Posterior vena cava (tissue), 2 donors: ENCODE measurements at regions not wholly inside any gene's neighbourhood (a gene's known extent, or its start where the extent isn't known, plus 50 kb on each side); places are given as distances from the start of the nearest gene placed in this dataset.
"Not testable (repeated sequence)": the region's sequence is repeated elsewhere in the genome, so short reads cannot be mapped to it uniquely, and the experiment has no call there.

Experiments
- DNase-seq: peaks from one replicate; pipeline ENCODE4 v3.0.0-alpha.2; 2020; ENCODE audit warnings: low spot score
- intact Hi-C, 2 donors: fragments of 100-400 bp; cut with DNase I; formaldehyde crosslinking; loops; one replicate each; pipeline versions ENCODE4 v1.14.1 to v1.14.2; 2022 to 2023
- donor health status: DM: yes; HTN: yes; CAD: no.
- donor health status: DM: yes; HTN: yes; CAD: no.

- not testable (repeated sequence) for DNase-seq
- intact Hi-C loops: loop anchor here in 1 of 2 donors (2.0 kb wide), 1 partner anchor 15 kb away; no protein-coding TSS in a partner anchor
Observed at GRCh38 chr17:68757866-68758757, 156.9 kb upstream of the FAM20A start.

- DNase-seq: no peak
- intact Hi-C loops: no loop called here
Observed at GRCh38 chr17:68753985-68754769, 153.0 kb upstream of the FAM20A start.

- intact Hi-C loops: no loop called here
Observed at GRCh38 chr17:68750208-68750562, 149.0 kb upstream of the FAM20A start.

GRCh38 chr17:68749349-68750207 lies 148.4 kb upstream of the FAM20A start:
- DNase-seq: no peak
- intact Hi-C loops: no loop called here

More at GRCh38 chr17:68750208-68750562, 149.0 kb upstream of the FAM20A start:
- DNase-seq: no peak

GRCh38 chr17:68748381-68748780 lies 147.2 kb upstream of the FAM20A start:
- intact Hi-C loops: no loop called here
- DNase-seq: no peak

GRCh38 chr17:68740555-68741447 lies 139.6 kb upstream of the FAM20A start:
- no peak for DNase-seq
- intact Hi-C loops: no loop called here

- intact Hi-C loops: no loop called here
- DNase-seq: no peak
Observed at GRCh38 chr17:68737761-68738443, 136.7 kb upstream of the FAM20A start.

- intact Hi-C loops: no loop called here
- DNase-seq: no peak
Observed at GRCh38 chr17:68734931-68735330, 133.8 kb upstream of the FAM20A start.

- intact Hi-C loops: no loop called here
- no peak for DNase-seq
Observed at GRCh38 chr17:68734187-68734900, 133.2 kb upstream of the FAM20A start.

GRCh38 chr17:68733241-68734176 lies 132.3 kb upstream of the FAM20A start:
- no peak for DNase-seq
- intact Hi-C loops: no loop called here

GRCh38 chr17:68732301-68732749 lies 131.2 kb upstream of the FAM20A start:
- intact Hi-C loops: no loop called here
- no peak for DNase-seq

GRCh38 chr17:68731465-68731864 lies 130.3 kb upstream of the FAM20A start:
- intact Hi-C loops: no loop called here
- no peak for DNase-seq

GRCh38 chr17:68719431-68719830 lies 118.3 kb upstream of the FAM20A start:
- intact Hi-C loops: no loop called here
- DNase-seq: no peak

- DNase-seq: no peak
Observed at GRCh38 chr17:68718926-68719325, 117.8 kb upstream of the FAM20A start.

GRCh38 chr17:68718465-68718864 lies 117.3 kb upstream of the FAM20A start:
- DNase-seq: no peak
- intact Hi-C loops: loop anchor here in 1 of 2 donors (1.0 kb wide), 1 partner anchor 31 kb away; no protein-coding TSS in a partner anchor

More at GRCh38 chr17:68718926-68719325, 117.8 kb upstream of the FAM20A start:
- intact Hi-C loops: loop anchor here in 1 of 2 donors (1.0 kb wide), 1 partner anchor 32 kb away; no protein-coding TSS in a partner anchor

GRCh38 chr17:68714676-68715075 lies 113.5 kb upstream of the FAM20A start:
- DNase-seq: no peak
- intact Hi-C loops: no loop called here
